ENCODE measurements at regions not wholly inside any gene's neighbourhood (a gene's known extent, or its start where the extent isn't known, plus 50 kb on each side); places are given as distances from the start of the nearest gene placed in this dataset.

- no peak for TF ChIP-seq POLR2AphosphoS5 (IDR thresholded peaks at IDR 0.05; ENCODE audit: borderline replicate concordance, low read depth, low read length)
- no peak for TF ChIP-seq EZH2 (IDR thresholded peaks at IDR 0.05)
Measured at GRCh38 chr3:84277562-84278224, 681.1 kb upstream of the CADM2 start.
